Endothelial cell of umbilical vein (primary cell): ENCODE measurements at regions not wholly inside any gene's neighbourhood (a gene's known extent, or its start where the extent isn't known, plus 50 kb on each side); places are given as distances from the start of the nearest gene placed in this dataset.

ENCODE experiments used
- BruUV-seq: library from RNA; stranded (reverse); fragments of 400-500 nt; replicated peaks from 2 replicates; lab custom pipeline; 2021; lab: Mats Ljungman, UMichigan
- CTCF ChIA-PET: fragments of 300-600, 350-600 bp; sonication (Branson Sonifier 250); formaldehyde crosslinking; loops from one replicate; lab custom pipeline; 2021; ENCODE audit warnings: antibody characterized with exemption, inconsistent platforms; lab: Charles Lee
- POLR2A ChIA-PET: fragments of 300-600, 350-600 bp; sonication (Branson Sonifier 250); formaldehyde crosslinking; loops from one replicate; lab custom pipeline; 2021; ENCODE audit warnings: antibody characterized with exemption, inconsistent platforms; lab: Charles Lee
- DNase-seq: peaks from one replicate; pipeline ENCODE4 v3.0.0-alpha.2; 2011; ENCODE audit warnings: low read depth, low spot score
- FAIRE-seq: peaks from 2 replicates; lab custom pipeline; 2011; peaks lifted over from hg19 to GRCh38; lab: Jason Lieb, UNC
- H2AFZ ChIP-seq: 2 replicates; pipeline ENCODE4 v1.6.0; 2012; ENCODE audit warnings: low read depth, low read length, control low read depth, inconsistent platforms
- H3K27ac ChIP-seq: 2 replicates; pipeline ENCODE4 v1.5.1; 2011; ENCODE audit warnings: low read depth, mild to moderate bottlenecking, control low read depth, low read length, moderate library complexity; ENCODE audit not compliant: insufficient read depth
- H3K27me3 ChIP-seq, 2 experiments: 2 replicates each; pipeline versions ENCODE4 v1.6.0 to v1.6.1; 2011; ENCODE audit warnings: low read length in 2 of 2, mixed read lengths in 1 of 2; ENCODE audit not compliant: control insufficient read depth in 2 of 2, insufficient read depth in 2 of 2
- H3K36me3 ChIP-seq, 2 experiments: 2 replicates in 1 of 2; 3 replicates in 1 of 2; pipeline ENCODE4 v1.5.1; 2011; ENCODE audit warnings: low read length in 2 of 2, mild to moderate bottlenecking in 1 of 2, moderate library complexity in 1 of 2; ENCODE audit not compliant: control insufficient read depth in 2 of 2, insufficient read depth in 2 of 2; ENCODE audit errors: extremely low read depth in 1 of 2
- H3K4me1 ChIP-seq: 3 replicates; pipeline ENCODE4 v1.5.1; 2011; ENCODE audit warnings: mild to moderate bottlenecking, low read length; ENCODE audit not compliant: control insufficient read depth, insufficient read depth; ENCODE audit errors: extremely low read depth
- H3K4me2 ChIP-seq: 2 replicates; pipeline ENCODE4 v1.6.1; 2011; ENCODE audit warnings: low read length, control low read depth, mixed read lengths; ENCODE audit not compliant: insufficient read depth
- H3K4me3 ChIP-seq, 3 experiments: fragments of 200-600 bp in 1 of 3; sonication (generic), shearing (Covaris generic) in 1 of 3; replicated peaks in 1 of 3; 2 replicates each; pipeline ENCODE4 v1.5.1; 2011 to 2016; ENCODE audit warnings: control low read depth in 3 of 3, low read length in 3 of 3, mild to moderate bottlenecking in 2 of 3, inconsistent platforms in 1 of 3, low read depth in 1 of 3, moderate library complexity in 1 of 3; ENCODE audit not compliant: insufficient read depth in 1 of 3
- H3K79me2 ChIP-seq: 2 replicates; pipeline ENCODE4 v1.6.0; 2012; ENCODE audit warnings: low read length, inconsistent platforms; ENCODE audit not compliant: control insufficient read depth, insufficient read depth
- H3K9ac ChIP-seq: replicated peaks from 2 replicates; pipeline ENCODE3; 2011; ENCODE audit warnings: low read length, control low read depth; ENCODE audit not compliant: insufficient read depth; ENCODE audit errors: extremely low read depth
- H3K9me1 ChIP-seq: replicated peaks from 3 replicates; pipeline ENCODE4 v1.6.0; 2011; ENCODE audit warnings: mild to moderate bottlenecking, low read length; ENCODE audit not compliant: control insufficient read depth, insufficient read depth; ENCODE audit errors: extremely low read depth
- H3K9me3 ChIP-seq: replicated peaks from 2 replicates; pipeline ENCODE4 v1.5.1; 2012; ENCODE audit warnings: low read length, inconsistent platforms; ENCODE audit not compliant: control insufficient read depth, insufficient read depth
- H4K20me1 ChIP-seq: replicated peaks from 2 replicates; pipeline ENCODE3; 2011; ENCODE audit warnings: mild to moderate bottlenecking, low read length; ENCODE audit not compliant: control insufficient read depth, insufficient read depth; ENCODE audit errors: extremely low read depth
- CTCF ChIP-seq, 2 donors: IDR thresholded peaks; 1 replicate in 1 of 2; 2 replicates in 1 of 2; pipeline ENCODE4 v1.5.1; 2011; ENCODE audit warnings: low read length in 2 of 2, mild to moderate bottlenecking in 2 of 2, moderate library complexity in 2 of 2, control low read depth in 1 of 2, inconsistent platforms in 1 of 2, low read depth in 1 of 2; ENCODE audit not compliant: insufficient read depth in 1 of 2; ENCODE audit errors: extremely low read depth in 1 of 2
- EZH2 ChIP-seq: IDR thresholded peaks from 2 replicates; pipeline ENCODE4 v1.6.1; 2012; ENCODE audit warnings: borderline replicate concordance, low read depth, mild to moderate bottlenecking, moderate library complexity, low read length, inconsistent platforms; ENCODE audit not compliant: severe bottlenecking
- FOS ChIP-seq: IDR thresholded peaks from 2 replicates; pipeline ENCODE4 v1.6.1; 2011; ENCODE audit warnings: mild to moderate bottlenecking, low read length, moderate library complexity, borderline replicate concordance; ENCODE audit not compliant: insufficient read depth
- GATA2 ChIP-seq: IDR thresholded peaks from 2 replicates; pipeline ENCODE4 v1.7.0; 2011; ENCODE audit warnings: low read depth, mild to moderate bottlenecking, moderate library complexity, mixed read lengths, low read length; ENCODE audit not compliant: insufficient read length, insufficient read depth
- JUN ChIP-seq: IDR thresholded peaks from 2 replicates; pipeline ENCODE4 v1.6.1; 2011; ENCODE audit warnings: borderline replicate concordance, low read depth; ENCODE audit not compliant: insufficient read length, insufficient read depth
- MAX ChIP-seq: IDR thresholded peaks from 2 replicates; pipeline ENCODE4 v1.6.1; 2011; ENCODE audit not compliant: insufficient read depth, insufficient read length
- MYC ChIP-seq: IDR thresholded peaks from one replicate; pipeline ENCODE4 v1.6.1; 2011; ENCODE audit warnings: mild to moderate bottlenecking, low read depth, low read length
- POLR2A ChIP-seq: IDR thresholded peaks from 2 replicates; pipeline ENCODE4 v1.6.1; 2012; ENCODE audit warnings: low read depth, mild to moderate bottlenecking, control low read depth, low read length
- POLR2AphosphoS5 ChIP-seq: IDR thresholded peaks from 2 replicates; pipeline ENCODE4 v1.6.1; 2012; ENCODE audit warnings: low read depth, mild to moderate bottlenecking, control low read depth, low read length, moderate library complexity; ENCODE audit not compliant: insufficient read depth
- dilution Hi-C: fragments of 300-500 bp; cut with MboI; formaldehyde crosslinking; loops from one replicate; pipeline ENCODE4 v1.15.0; 2019; ENCODE audit warnings: low sequenced_read_pairs; ENCODE audit not compliant: extremely low pct_ligation_motif_present
- intact Hi-C: fragments of 100-400 bp; cut with micrococcal nuclease; formaldehyde crosslinking; loops from one replicate; pipeline ENCODE4 v1.10.0; 2022

- Histone ChIP-seq H3K4me3 (no peak overlapping the region), H3K9ac (no peak overlapping the region), H3K36me3 (no peaks in the 10 kb centered on the region), H2AFZ (no peak overlapping the region), H3K4me1 (no peaks in the 10 kb centered on the region), H3K27ac (no peak overlapping the region), H3K4me2 (no peak overlapping the region), H3K27me3 (no peaks in the 10 kb centered on the region), H3K9me3 (no peaks in the 10 kb centered on the region), H3K9me1 (no peaks in the 10 kb centered on the region), H3K79me2 (no peaks in the 10 kb centered on the region), H4K20me1 (no peaks in the 10 kb centered on the region)
- ChIA-PET POLR2A (no interaction called here), CTCF (no interaction called here)
- intact Hi-C loops (no loop called here), dilution Hi-C loops (no loop called here)
- no TSS peak for BruUV-seq
- FAIRE-seq (no peak), DNase-seq (no peak)
- TF ChIP-seq CTCF (IDR thresholded peaks at IDR 0.05; ENCODE audit: extremely low read depth in 1 of 2, insufficient read depth in 1 of 2, low read depth in 1 of 2, low read length in 2 of 2): no peak
- no peak for TF ChIP-seq EZH2
- no peak for TF ChIP-seq MAX
- TF ChIP-seq FOS: no peak
- no peak for TF ChIP-seq POLR2A
- TF ChIP-seq MYC: no peak
- TF ChIP-seq GATA2: no peak
- no peak for TF ChIP-seq POLR2AphosphoS5
- no peak for TF ChIP-seq JUN
Measured at GRCh38 chr2:59296279-59296678, 1055.2 kb upstream of the FANCL start.
